Activated CD8-positive, alpha-beta memory T cell treated with anti-CD3 and anti-CD28 coated beads for 36 hours (primary cell): ENCODE measurements at regions not wholly inside any gene's neighbourhood (a gene's known extent, or its start where the extent isn't known, plus 50 kb on each side); places are given as distances from the start of the nearest gene placed in this dataset.

Experiments
- CTCF ChIA-PET: fragments of 350-600 bp; sonication (Branson Sonifier 250); formaldehyde crosslinking; loops from one replicate; lab custom pipeline; 2021; ENCODE audit warnings: antibody characterized with exemption; lab: Charles Lee
- POLR2A ChIA-PET: fragments of 350-600 bp; sonication (Branson Sonifier 250); formaldehyde crosslinking; loops from one replicate; lab custom pipeline; 2021; ENCODE audit warnings: antibody characterized with exemption; lab: Charles Lee

- POLR2A ChIA-PET = no interaction called here
- CTCF ChIA-PET = no interaction called here
Observed at GRCh38 chr9:99359336-99359735, 137.3 kb downstream of the SEC61B start.

GRCh38 chr9:99360026-99360425 is 137.9 kb downstream of the SEC61B start:
- POLR2A ChIA-PET = interaction anchor here (0.5 kb wide), 1 partner anchor 175 kb away, joined by 4 read pairs; no protein-coding TSS in a partner anchor
- CTCF ChIA-PET = no interaction called here

- ChIA-PET POLR2A (no interaction called here), CTCF (no interaction called here)
Observed at GRCh38 chr9:99361817-99362216, 139.7 kb downstream of the SEC61B start.

GRCh38 chr9:99362321-99362720 is 140.2 kb downstream of the SEC61B start:
- POLR2A ChIA-PET = no interaction called here
- CTCF ChIA-PET = no interaction called here

GRCh38 chr9:99363509-99363908 is 141.4 kb downstream of the SEC61B start:
- ChIA-PET CTCF (no interaction called here), POLR2A (no interaction called here)

GRCh38 chr9:99365233-99365980 is 143.3 kb downstream of the SEC61B start:
- ChIA-PET POLR2A (no interaction called here), CTCF (no interaction called here)

- POLR2A ChIA-PET = no interaction called here
- CTCF ChIA-PET = no interaction called here
Observed at GRCh38 chr9:99366183-99366582, 144.1 kb downstream of the SEC61B start.

- POLR2A ChIA-PET = no interaction called here
- CTCF ChIA-PET = no interaction called here
Observed at GRCh38 chr9:99366621-99367020, 144.5 kb downstream of the SEC61B start.

GRCh38 chr9:99368341-99369326 is 146.6 kb downstream of the SEC61B start:
- ChIA-PET POLR2A (no interaction called here), CTCF (no interaction called here)

GRCh38 chr9:99369327-99369722 is 147.2 kb downstream of the SEC61B start:
- ChIA-PET CTCF (no interaction called here), POLR2A (no interaction called here)

- CTCF ChIA-PET = no interaction called here
- POLR2A ChIA-PET = no interaction called here
Observed at GRCh38 chr9:99370376-99370775, 148.3 kb downstream of the SEC61B start.

GRCh38 chr9:99371376-99371775 is 149.3 kb downstream of the SEC61B start:
- ChIA-PET CTCF (no interaction called here), POLR2A (no interaction called here)

- CTCF ChIA-PET = no interaction called here
- POLR2A ChIA-PET = no interaction called here
Observed at GRCh38 chr9:99373912-99374311, 151.8 kb downstream of the SEC61B start.

GRCh38 chr9:99374793-99375192 is 152.7 kb downstream of the SEC61B start:
- CTCF ChIA-PET = no interaction called here

GRCh38 chr9:99375481-99375880 is 153.4 kb downstream of the SEC61B start:
- POLR2A ChIA-PET = no interaction called here
- CTCF ChIA-PET = no interaction called here

More at GRCh38 chr9:99374793-99375192, 152.7 kb downstream of the SEC61B start:
- POLR2A ChIA-PET = no interaction called here

- POLR2A ChIA-PET = no interaction called here
- CTCF ChIA-PET = no interaction called here
Observed at GRCh38 chr9:99377790-99378775, 156.0 kb downstream of the SEC61B start.

- CTCF ChIA-PET = no interaction called here
- POLR2A ChIA-PET = no interaction called here
Observed at GRCh38 chr9:99383536-99383935, 161.5 kb downstream of the SEC61B start.

GRCh38 chr9:99385215-99385614 is 163.1 kb downstream of the SEC61B start:
- CTCF ChIA-PET = no interaction called here

GRCh38 chr9:99385814-99386279 is 163.8 kb downstream of the SEC61B start:
- CTCF ChIA-PET = no interaction called here
- POLR2A ChIA-PET = no interaction called here

More at GRCh38 chr9:99385215-99385614, 163.1 kb downstream of the SEC61B start:
- POLR2A ChIA-PET = no interaction called here
